Tongue (tissue), 1 donor: ENCODE measurements at regions not wholly inside any gene's neighbourhood (a gene's known extent, or its start where the extent isn't known, plus 50 kb on each side); places are given as distances from the start of the nearest gene placed in this dataset.

Experiments used
- DNase-seq: peaks from one replicate; pipeline ENCODE4 v3.0.0-alpha.2; 2015

- DNase-seq, result no peak
Observed at GRCh38 chr1:90780981-90781380, 63.9 kb upstream of the BARHL2 start.

GRCh38 chr1:90779573-90779972 is 62.5 kb upstream of the BARHL2 start:
- DNase-seq, result no peak

GRCh38 chr1:90778486-90778885 is 61.4 kb upstream of the BARHL2 start:
- DNase-seq, result no peak

GRCh38 chr1:90773812-90774211 is 56.7 kb upstream of the BARHL2 start:
- DNase-seq, result no peak

- no peak for DNase-seq
Observed at GRCh38 chr1:90768826-90769225, 51.7 kb upstream of the BARHL2 start.

- DNase-seq, result no peak
Observed at GRCh38 chr1:90768098-90768497, 51.0 kb upstream of the BARHL2 start.
